ENCODE measurements at regions not wholly inside any gene's neighbourhood (a gene's known extent, or its start where the extent isn't known, plus 50 kb on each side); places are given as distances from the start of the nearest gene placed in this dataset.
"Not testable (repeated sequence)": the region's sequence is repeated elsewhere in the genome, so short reads cannot be mapped to it uniquely, and the experiment has no call there.

GRCh38 chr1:60841116-60842046 lies 241.0 kb upstream of the NFIA start:
- no peak for DNase-seq (ENCODE audit: low read depth)
- no peak overlapping the region for H3K4me3 ChIP-seq (ENCODE audit: low read depth, low read length)

- not testable (repeated sequence) for H3K4me3 ChIP-seq (ENCODE audit: low read depth, low read length); DNase-seq (ENCODE audit: low read depth)
Measured at GRCh38 chr1:60840476-60840875, 241.9 kb upstream of the NFIA start.

DNA sequence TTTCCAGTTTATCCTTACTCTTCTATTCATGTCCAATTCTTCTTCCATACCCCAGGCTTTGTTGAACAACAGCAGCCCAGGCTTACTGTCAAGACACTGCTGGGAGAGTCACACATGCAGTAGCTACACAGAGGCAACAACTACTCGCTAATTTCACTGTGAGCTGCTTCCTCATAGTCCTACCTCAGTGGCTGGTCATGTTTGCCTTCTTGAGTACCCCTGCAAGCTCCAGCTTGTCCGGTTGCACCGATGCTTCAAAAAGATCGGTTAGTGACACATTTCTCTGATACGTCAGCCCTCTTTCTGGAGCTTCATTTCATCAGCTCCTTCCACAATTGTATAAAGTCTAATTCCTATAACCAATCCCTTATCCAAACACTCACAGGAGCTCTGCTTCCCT lies 246.7 kb upstream of the NFIA start:
- H3K4me3 ChIP-seq (ENCODE audit: low read depth, low read length) = no peak overlapping the region
- no peak for DNase-seq (ENCODE audit: low read depth)

DNA sequence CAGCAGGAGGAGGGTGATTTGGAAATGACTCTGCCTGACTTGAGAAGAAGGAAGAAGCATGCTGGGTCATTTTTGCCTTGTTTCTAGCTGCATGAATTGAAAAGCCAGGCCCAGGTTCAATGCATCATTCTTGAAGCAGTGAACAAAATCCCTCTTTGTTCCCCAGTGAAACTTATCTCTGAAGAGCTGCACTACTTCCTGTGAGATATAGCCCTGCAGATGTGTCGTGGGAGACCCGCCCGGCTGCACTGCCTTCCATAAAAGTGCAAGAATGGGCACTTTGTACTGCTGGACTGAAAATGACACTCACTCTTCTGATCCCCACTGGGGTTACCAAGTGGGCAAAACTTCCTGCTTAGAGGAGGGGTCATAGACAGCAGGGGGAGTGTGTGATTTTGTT lies 249.2 kb upstream of the NFIA start:
- no peak overlapping the region for H3K4me3 ChIP-seq (ENCODE audit: low read depth, low read length)
- DNase-seq (ENCODE audit: low read depth) = no peak

- no peak for DNase-seq (ENCODE audit: low read depth)
- H3K4me3 ChIP-seq (ENCODE audit: low read depth, low read length) = no peak overlapping the region
Measured at GRCh38 chr1:60832367-60832766, 250.0 kb upstream of the NFIA start.

DNA sequence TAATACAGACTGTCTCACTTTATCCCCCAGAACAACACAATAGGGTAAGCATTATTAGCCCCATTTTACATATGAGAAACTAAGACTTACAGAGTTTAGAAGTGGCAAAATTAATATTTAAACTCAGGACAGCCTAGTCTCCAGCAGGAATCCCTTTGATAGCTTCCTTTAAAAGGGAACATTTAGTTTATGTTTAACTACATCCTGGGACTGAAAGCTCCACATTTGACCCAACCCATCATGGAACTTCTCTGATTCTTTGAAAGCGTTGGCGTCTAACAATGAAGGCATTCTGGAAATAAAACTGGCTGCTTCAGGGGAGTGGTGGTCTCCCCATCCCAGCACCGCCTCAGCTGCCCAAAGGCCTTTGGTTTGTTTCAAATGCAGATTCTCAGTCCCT lies 250.6 kb upstream of the NFIA start:
- DNase-seq (ENCODE audit: low read depth) = no peak

DNA sequence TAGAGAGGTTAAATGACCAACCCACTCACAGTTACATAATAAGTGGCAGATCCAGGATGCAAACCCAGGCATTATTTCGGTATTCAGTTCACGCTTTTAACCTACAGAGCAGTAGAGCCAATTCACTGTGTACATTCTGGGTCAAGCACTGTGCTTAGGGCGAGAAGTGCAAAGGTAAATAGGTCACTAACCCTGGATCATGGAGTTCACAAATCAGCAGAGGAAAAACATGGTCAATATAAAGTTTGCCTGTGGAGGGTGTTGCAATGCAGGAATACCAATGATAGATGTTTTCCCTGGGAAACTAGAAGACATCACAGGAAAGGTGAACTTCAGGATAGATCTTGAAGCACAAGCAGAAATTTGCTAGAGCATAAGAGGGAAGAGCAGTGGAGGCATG lies 253.4 kb upstream of the NFIA start:
- no peak overlapping the region for H3K4me3 ChIP-seq (ENCODE audit: low read depth, low read length)
- DNase-seq (ENCODE audit: low read depth) = no peak

More for the DNA sequence above, 250.6 kb upstream of the NFIA start:
- no peak overlapping the region for H3K4me3 ChIP-seq (ENCODE audit: low read depth, low read length)

- no peak overlapping the region for H3K4me3 ChIP-seq (ENCODE audit: low read depth, low read length)
- DNase-seq (ENCODE audit: low read depth) = no peak
Measured at GRCh38 chr1:60826320-60827094, 255.9 kb upstream of the NFIA start.

GRCh38 chr1:60825593-60825992 lies 256.8 kb upstream of the NFIA start:
- DNase-seq (ENCODE audit: low read depth) = no peak
- no peak overlapping the region for H3K4me3 ChIP-seq (ENCODE audit: low read depth, low read length)

GRCh38 chr1:60823151-60823550 lies 259.2 kb upstream of the NFIA start:
- DNase-seq (ENCODE audit: low read depth) = no peak

GRCh38 chr1:60822252-60822651 lies 260.1 kb upstream of the NFIA start:
- H3K4me3 ChIP-seq (ENCODE audit: low read depth, low read length) = no peak overlapping the region
- no peak for DNase-seq (ENCODE audit: low read depth)

More at GRCh38 chr1:60823151-60823550, 259.2 kb upstream of the NFIA start:
- no peak overlapping the region for H3K4me3 ChIP-seq (ENCODE audit: low read depth, low read length)

GRCh38 chr1:60821156-60821555 lies 261.2 kb upstream of the NFIA start:
- no peak overlapping the region for H3K4me3 ChIP-seq (ENCODE audit: low read depth, low read length)
- DNase-seq (ENCODE audit: low read depth) = no peak

DNA sequence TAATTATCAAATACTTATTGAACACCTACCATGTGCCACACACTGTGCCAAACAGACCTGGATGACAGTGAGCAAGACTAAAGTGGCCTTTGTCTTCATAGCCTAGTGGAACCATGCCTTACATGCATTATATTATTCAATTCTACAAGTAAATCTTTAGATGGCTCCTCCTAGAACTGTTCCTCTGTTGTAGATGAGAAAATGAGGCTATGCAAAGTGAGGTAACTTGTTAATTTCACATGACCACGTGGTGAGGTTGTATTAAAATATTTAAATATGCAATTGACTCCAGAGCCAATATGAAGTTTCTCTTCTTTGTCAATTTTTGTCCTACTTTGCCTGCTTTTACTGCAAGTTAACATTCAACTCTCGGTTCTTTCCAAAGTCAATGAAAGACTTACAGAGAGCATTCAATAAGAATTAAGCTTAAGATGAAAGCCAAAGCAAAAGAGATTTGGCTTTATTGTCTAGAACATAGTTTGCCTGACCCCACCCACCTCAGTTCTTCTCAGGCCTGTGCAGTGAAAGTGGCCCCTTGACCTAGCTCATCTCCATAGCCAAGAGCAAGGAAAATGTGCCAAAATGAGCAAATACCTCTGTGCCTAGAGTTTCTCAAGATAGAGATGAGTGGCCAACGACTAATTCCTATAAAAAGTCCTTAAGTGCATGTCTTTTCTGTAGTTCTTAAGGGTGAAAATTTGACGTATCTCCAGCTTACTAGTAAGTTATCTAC lies 263.2 kb upstream of the NFIA start:
- no peak overlapping the region for H3K4me3 ChIP-seq (ENCODE audit: low read depth, low read length)
- peak; percentile 6 for DNase-seq (ENCODE audit: low read depth)

- no peak for DNase-seq (ENCODE audit: low read depth)
- no peak overlapping the region for H3K4me3 ChIP-seq (ENCODE audit: low read depth, low read length)
Measured at GRCh38 chr1:60813071-60813470, 269.3 kb upstream of the NFIA start.

- H3K4me3 ChIP-seq (ENCODE audit: low read depth, low read length) = no peak overlapping the region
- DNase-seq (ENCODE audit: low read depth) = no peak
Measured at GRCh38 chr1:60809204-60809980, 273.0 kb upstream of the NFIA start.

- DNase-seq (ENCODE audit: low read depth) = no peak
- no peak overlapping the region for H3K4me3 ChIP-seq (ENCODE audit: low read depth, low read length)
Measured at GRCh38 chr1:60808676-60809075, 273.7 kb upstream of the NFIA start.

DNA sequence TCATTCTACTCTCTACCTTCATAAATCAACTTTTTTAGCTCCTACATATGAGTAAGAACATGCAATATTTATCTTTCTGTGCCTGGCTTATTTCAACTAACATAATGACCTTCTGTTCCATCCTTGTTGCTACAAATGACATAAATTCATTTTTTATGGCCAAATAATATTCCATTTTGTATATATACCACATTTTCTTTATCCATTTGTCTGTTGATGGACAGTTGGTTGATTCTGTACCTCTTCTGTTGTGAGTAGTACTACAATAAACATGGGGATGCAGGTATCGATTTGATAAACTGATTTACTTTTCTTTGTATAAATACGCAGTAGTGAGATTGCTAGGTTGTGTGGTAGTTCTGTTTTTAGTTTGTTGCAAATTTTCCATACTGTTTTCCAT lies 279.5 kb upstream of the NFIA start:
- no peak for DNase-seq (ENCODE audit: low read depth)
- no peak overlapping the region for H3K4me3 ChIP-seq (ENCODE audit: low read depth, low read length)

- no peak for DNase-seq (ENCODE audit: low read depth)
Measured at GRCh38 chr1:60797351-60797750, 285.0 kb upstream of the NFIA start.

GRCh38 chr1:60791226-60791625 lies 291.1 kb upstream of the NFIA start:
- no peak overlapping the region for H3K4me3 ChIP-seq (ENCODE audit: low read depth, low read length)
- no peak for DNase-seq (ENCODE audit: low read depth)

More at GRCh38 chr1:60797351-60797750, 285.0 kb upstream of the NFIA start:
- no peak overlapping the region for H3K4me3 ChIP-seq (ENCODE audit: low read depth, low read length)

Measured in skeletal muscle cell (primary cell).